GM10266 (cell line): ENCODE measurements at regions not wholly inside any gene's neighbourhood (a gene's known extent, or its start where the extent isn't known, plus 50 kb on each side); places are given as distances from the start of the nearest gene placed in this dataset.

Experiments
- DNase-seq: peaks from one replicate; pipeline ENCODE4 v3.0.0; 2012; ENCODE audit errors: extremely low spot score
- TF ChIP-seq, protein P1 (sequence below): IDR thresholded peaks from 2 replicates; pipeline ENCODE4 v1.5.1; 2012; ENCODE audit warnings: mild to moderate bottlenecking, low read depth; ENCODE audit not compliant: control insufficient read depth, insufficient read depth; ENCODE audit errors: missing control alignments

DNA sequence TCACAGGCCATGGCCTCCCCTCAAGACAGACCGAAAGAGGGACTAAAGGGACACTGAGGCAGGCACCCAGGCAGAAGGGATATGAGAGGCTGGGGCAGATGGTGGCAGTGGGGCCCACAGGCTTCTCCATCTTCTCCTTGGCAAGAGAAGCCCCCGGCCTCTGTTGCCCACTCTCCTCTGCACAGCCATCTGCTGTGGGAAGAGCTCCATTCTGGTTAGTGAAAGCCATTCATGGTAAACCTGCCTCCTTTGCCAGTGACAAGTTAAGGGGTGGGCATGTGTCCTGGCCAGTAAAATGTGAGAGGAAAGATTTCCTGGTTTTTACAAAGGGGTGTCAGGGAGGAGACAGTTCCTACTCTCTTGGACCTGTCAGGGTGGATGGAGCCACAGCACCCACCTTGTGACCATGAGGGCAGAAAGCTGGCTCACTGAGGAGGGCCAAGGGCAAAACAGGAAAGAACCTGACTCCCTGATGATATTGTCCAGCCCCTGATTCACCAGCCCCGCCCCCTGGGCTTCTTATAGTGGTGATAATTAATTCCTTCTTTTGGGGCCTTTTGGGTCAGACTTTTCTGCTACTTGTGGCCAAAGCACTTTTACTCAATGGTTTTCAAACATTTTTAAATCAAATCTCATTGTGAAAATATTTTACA lies 130.4 kb upstream of the SMAD3 start:
- no peak for DNase-seq
- TF ChIP-seq, protein P1, sequence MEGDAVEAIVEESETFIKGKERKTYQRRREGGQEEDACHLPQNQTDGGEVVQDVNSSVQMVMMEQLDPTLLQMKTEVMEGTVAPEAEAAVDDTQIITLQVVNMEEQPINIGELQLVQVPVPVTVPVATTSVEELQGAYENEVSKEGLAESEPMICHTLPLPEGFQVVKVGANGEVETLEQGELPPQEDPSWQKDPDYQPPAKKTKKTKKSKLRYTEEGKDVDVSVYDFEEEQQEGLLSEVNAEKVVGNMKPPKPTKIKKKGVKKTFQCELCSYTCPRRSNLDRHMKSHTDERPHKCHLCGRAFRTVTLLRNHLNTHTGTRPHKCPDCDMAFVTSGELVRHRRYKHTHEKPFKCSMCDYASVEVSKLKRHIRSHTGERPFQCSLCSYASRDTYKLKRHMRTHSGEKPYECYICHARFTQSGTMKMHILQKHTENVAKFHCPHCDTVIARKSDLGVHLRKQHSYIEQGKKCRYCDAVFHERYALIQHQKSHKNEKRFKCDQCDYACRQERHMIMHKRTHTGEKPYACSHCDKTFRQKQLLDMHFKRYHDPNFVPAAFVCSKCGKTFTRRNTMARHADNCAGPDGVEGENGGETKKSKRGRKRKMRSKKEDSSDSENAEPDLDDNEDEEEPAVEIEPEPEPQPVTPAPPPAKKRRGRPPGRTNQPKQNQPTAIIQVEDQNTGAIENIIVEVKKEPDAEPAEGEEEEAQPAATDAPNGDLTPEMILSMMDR = no peak

DNA sequence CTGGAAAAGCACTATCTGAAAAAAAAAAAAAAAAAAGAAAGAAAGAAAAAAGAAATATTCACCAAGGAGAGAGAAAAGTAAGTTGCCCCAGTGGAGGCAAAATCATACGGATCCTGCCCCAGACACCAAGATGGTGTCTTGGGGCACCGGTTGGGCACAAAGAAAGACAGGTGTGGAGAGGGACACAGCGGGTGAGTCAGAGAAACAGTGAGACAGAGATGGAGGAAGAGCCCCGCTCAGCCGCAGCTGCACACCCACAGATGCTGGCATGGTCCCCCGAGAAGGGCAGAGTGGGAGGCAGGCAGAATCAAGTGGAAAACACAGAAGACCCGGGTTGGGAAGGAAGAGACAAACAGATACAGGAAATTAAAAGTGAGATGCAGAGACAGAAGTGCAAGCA lies 129.7 kb upstream of the SMAD3 start:
- TF ChIP-seq, protein P1 = no peak
- no peak for DNase-seq

DNA sequence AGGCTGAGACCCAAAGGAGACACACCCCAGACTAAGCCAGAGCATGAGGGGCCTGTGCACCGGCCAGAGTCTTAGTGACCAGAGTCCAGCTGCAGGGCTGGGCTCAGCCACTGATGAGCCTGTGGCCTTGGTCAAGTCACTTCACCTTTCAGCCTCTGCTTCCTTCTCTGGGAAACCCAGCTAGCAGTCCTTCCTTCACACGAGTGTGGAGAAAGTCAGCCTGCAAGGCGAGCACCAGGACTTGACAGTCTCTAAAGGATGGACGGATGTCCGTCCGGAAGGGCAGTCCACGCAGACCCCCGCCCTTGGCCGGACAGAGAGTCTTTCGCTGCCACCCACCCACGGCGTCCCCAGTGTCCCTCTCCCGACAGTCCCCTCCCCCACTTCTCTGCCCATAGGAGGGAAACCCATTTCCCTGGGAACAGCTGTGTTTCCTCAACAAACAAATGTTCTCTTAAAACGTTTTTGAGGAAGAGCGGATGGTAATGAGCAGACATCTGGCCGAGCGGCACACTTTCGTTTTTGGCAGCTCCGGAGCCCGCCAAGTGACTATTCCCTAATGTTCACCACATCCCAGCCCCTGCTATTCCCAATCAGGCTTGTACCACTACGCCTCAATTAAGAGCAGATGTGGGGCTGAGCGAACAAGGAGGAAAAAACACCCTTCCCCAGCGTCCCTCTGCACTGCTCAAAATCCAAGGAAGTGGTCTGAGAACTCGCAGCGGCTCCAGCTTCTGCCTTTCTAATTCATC lies 129.1 kb upstream of the SMAD3 start:
- DNase-seq = no peak

DNA sequence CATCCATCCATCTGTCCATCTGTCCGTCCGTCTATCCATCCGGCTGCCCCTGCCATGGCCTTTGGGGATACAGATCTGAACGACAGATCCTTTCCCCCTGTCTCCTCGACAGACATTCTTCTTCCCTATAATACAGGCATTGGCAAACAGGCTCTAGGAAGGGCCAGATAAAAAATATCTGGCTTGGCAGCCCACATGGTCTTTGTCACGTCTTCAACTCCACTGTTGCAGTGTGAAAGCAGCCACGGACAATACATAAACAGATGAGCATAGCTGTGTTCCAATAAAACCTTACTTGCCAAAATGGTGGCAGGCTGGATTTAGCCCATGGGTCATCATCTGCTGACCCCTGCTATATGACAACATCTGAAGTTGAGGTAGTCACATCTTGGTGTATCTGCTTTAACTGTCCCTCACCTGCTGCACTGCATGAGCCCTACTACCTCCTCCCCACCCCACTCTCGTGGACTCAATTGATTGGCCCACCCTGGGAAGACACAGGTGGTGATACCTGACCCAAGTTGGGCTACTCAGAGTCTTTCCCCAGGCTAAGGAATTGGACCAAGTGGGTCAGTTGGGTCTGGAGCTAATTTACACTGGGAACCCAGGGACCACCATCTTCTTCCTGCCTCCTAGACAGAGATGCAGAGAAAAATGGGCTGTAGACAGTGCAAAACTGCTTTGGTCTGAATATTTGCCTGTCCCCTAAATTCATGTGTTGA lies 128.4 kb upstream of the SMAD3 start:
- DNase-seq = no peak
- TF ChIP-seq, protein P1 = no peak

More for the DNA sequence above, 129.1 kb upstream of the SMAD3 start:
- TF ChIP-seq, protein P1 = no peak

DNA sequence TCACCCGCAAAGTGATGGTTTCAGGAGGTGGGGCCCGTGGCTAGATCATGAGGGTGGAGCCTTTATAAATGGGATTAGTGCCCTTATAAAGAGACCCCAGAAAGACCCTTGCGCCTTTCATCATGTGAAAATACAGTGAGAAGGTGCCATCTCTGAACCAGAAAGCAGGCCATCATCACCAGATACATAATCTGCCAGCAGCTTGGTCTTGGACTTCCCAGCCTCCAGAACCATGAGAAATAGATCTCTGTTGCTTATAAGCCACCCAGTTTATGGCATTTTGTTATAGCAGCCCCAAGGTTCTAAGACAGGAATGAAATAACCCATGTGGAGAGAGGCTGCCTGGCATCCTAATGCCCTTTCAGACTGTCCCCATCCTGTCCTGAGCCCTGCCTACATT lies 127.8 kb upstream of the SMAD3 start:
- TF ChIP-seq, protein P1 = no peak
- no peak for DNase-seq

DNA sequence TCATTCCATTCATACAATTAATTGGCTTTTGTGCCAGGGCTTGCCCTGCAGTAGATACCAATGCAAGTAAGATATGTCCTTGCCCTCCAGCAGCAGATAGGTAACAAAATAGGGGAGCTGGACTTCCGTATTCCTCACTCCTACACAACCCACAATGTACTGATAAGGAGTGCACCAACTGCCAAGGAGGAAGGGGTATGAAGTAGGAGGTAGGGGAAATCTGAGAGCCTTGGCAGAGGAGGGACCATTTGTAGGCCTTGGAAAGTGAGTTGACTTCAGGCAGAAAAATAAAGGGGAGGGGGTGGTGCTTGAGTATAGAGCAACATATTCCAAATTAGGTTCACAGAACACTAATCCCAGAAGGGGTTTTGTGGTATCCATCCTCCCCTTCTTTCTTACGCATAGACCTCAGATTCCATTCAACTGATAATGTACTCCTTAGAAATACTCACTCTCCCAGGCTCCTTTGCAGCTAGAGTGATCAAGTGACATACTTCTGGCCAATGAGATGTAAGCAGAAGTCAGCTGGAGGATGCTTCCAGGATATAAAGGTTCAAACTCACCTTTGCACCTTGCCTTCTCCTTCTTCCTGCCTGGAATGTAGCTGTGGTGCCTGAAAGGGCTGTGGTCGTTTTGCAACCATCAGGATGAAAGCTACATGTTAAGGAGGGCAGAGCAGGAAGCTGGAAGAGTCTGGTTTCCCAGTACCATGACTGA lies 127.1 kb upstream of the SMAD3 start:
- DNase-seq = no peak
- TF ChIP-seq, protein P1 = no peak
